ENCODE measurements at regions not wholly inside any gene's neighbourhood (a gene's known extent, or its start where the extent isn't known, plus 50 kb on each side); places are given as distances from the start of the nearest gene placed in this dataset.

DNA sequence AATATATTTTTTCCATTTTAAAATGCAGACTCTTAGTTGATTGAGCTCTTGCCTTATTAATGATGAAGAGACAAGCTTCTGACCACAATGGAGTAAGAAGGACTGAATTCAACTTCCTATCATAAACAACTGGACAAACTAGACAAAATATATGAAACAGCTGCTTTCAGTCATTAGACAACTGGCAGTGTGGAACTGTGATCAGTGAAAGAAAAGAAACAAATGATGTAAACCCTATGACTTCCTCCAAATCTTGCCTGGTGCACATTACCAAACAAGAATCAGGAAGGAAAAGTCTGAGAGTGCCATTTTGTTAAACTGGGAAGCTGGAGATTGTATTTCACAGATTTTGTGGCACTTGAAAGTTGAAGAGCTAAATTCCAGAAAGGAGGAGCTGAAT lies 154.7 kb upstream of the ATXN7L3B start:
- no peak for TF ChIP-seq EZH2 (IDR thresholded peaks at IDR 0.05; ENCODE audit: insufficient read depth, poor library complexity, severe bottlenecking)
- no peak for TF ChIP-seq EZH2phosphoT487 (IDR thresholded peaks at IDR 0.05; ENCODE audit: insufficient read depth, low read depth)

Data from GM23248 (cell line).